ENCODE measurements at regions not wholly inside any gene's neighbourhood (a gene's known extent, or its start where the extent isn't known, plus 50 kb on each side); places are given as distances from the start of the nearest gene placed in this dataset.

DNA sequence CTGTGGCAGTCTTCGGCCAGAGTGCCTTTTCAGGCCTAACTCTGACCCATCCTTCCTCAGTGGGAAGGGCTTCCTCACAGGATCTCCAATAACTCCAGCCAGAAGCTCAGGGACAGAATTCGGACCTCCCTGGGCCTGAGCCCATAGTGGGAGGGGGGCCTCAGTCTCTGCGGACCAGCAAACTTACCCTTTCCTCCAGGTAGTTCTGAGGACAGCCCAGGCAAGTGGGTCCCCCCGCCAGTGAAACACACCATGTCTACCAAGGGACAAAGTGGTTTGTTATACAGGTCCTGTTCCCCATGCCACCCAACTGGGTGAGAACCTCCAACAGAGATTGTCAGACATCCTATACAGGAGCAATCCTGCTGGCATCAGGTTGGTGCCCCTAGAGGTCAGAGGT is 350.4 kb downstream of the RAB28 start:
- TF ChIP-seq CTCF (IDR thresholded peaks at IDR 0.05) (no peak), EZH2 (IDR thresholded peaks at IDR 0.05; ENCODE audit: borderline replicate concordance, insufficient read depth, low read depth, low read length, poor library complexity, severe bottlenecking) (no peak)

All from B cell (primary cell).